Ishikawa (cell line): ENCODE measurements at regions not wholly inside any gene's neighbourhood (a gene's known extent, or its start where the extent isn't known, plus 50 kb on each side); places are given as distances from the start of the nearest gene placed in this dataset.

Experiments used
- CEBPB ChIP-seq: IDR thresholded peaks from 2 replicates; pipeline ENCODE4 v1.6.1; 2012
- CREB1 ChIP-seq: IDR thresholded peaks from 2 replicates; pipeline ENCODE4 v1.6.1; 2012; ENCODE audit warnings: low read depth
- EGR1 ChIP-seq: IDR thresholded peaks from 2 replicates; pipeline ENCODE4 v1.6.1; 2012
- EP300 ChIP-seq: IDR thresholded peaks from 2 replicates; pipeline ENCODE4 v1.6.1; 2012; ENCODE audit warnings: borderline replicate concordance
- FOXM1 ChIP-seq: IDR thresholded peaks from 2 replicates; pipeline ENCODE4 v1.6.1; 2012; ENCODE audit warnings: low read depth, borderline replicate concordance
- NFIC ChIP-seq: IDR thresholded peaks from 2 replicates; pipeline ENCODE4 v1.6.1; 2012
- RAD21 ChIP-seq: IDR thresholded peaks from 2 replicates; pipeline ENCODE4 v1.6.1; 2012; ENCODE audit warnings: low read depth
- TAF1 ChIP-seq: IDR thresholded peaks from 2 replicates; pipeline ENCODE4 v1.6.1; 2012; ENCODE audit warnings: low read depth, mild to moderate bottlenecking
- TCF12 ChIP-seq: IDR thresholded peaks from 2 replicates; pipeline ENCODE4 v1.6.1; 2012; ENCODE audit warnings: low read depth
- TEAD4 ChIP-seq: IDR thresholded peaks from 2 replicates; pipeline ENCODE4 v1.6.1; 2012
- YY1 ChIP-seq: IDR thresholded peaks from 2 replicates; pipeline ENCODE4 v1.6.1; 2012; ENCODE audit warnings: low read depth
- ZBTB7A ChIP-seq: IDR thresholded peaks from 2 replicates; pipeline ENCODE4 v1.6.1; 2012; ENCODE audit warnings: low read depth
- TF ChIP-seq, protein P1 (sequence below): IDR thresholded peaks from 2 replicates; pipeline ENCODE4 v1.6.1; 2012
- TF ChIP-seq, protein P2 (sequence below): IDR thresholded peaks from 2 replicates; pipeline ENCODE4 v1.6.1; 2012; ENCODE audit warnings: low read depth, mild to moderate bottlenecking
- TF ChIP-seq, protein P3 (sequence below): IDR thresholded peaks from 2 replicates; pipeline ENCODE4 v1.6.1; 2012

DNA sequence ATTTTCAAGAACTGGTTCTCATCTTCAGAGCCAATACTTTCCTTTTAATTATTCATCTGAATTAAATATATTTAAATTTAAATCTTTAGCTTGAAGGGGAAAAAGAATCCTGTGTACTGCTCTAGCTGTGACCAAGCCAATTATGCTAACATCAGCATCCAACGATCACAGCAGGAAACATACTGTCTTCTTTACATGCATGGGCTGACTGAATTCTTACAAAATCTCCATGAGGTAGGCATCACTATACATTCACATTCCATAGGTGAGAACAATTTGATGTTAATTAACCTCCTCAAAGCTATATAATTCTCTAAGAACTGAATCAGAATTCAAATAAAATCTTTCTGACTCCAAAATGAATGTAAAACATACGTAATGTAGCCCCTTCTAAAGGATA is 118.8 kb upstream of the MAP2 start:
- TF ChIP-seq TEAD4 (no peak), TAF1 (no peak), CREB1 (no peak), NFIC (no peak), CEBPB (no peak), TCF12 (no peak), EGR1 (no peak), YY1 (no peak), FOXM1 (no peak), ZBTB7A (no peak), EP300 (no peak), RAD21 (no peak)
- TF ChIP-seq, protein P1, sequence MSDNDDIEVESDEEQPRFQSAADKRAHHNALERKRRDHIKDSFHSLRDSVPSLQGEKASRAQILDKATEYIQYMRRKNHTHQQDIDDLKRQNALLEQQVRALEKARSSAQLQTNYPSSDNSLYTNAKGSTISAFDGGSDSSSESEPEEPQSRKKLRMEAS = no peak
- TF ChIP-seq, protein P2, sequence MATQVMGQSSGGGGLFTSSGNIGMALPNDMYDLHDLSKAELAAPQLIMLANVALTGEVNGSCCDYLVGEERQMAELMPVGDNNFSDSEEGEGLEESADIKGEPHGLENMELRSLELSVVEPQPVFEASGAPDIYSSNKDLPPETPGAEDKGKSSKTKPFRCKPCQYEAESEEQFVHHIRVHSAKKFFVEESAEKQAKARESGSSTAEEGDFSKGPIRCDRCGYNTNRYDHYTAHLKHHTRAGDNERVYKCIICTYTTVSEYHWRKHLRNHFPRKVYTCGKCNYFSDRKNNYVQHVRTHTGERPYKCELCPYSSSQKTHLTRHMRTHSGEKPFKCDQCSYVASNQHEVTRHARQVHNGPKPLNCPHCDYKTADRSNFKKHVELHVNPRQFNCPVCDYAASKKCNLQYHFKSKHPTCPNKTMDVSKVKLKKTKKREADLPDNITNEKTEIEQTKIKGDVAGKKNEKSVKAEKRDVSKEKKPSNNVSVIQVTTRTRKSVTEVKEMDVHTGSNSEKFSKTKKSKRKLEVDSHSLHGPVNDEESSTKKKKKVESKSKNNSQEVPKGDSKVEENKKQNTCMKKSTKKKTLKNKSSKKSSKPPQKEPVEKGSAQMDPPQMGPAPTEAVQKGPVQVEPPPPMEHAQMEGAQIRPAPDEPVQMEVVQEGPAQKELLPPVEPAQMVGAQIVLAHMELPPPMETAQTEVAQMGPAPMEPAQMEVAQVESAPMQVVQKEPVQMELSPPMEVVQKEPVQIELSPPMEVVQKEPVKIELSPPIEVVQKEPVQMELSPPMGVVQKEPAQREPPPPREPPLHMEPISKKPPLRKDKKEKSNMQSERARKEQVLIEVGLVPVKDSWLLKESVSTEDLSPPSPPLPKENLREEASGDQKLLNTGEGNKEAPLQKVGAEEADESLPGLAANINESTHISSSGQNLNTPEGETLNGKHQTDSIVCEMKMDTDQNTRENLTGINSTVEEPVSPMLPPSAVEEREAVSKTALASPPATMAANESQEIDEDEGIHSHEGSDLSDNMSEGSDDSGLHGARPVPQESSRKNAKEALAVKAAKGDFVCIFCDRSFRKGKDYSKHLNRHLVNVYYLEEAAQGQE = no peak
- TF ChIP-seq, protein P3, sequence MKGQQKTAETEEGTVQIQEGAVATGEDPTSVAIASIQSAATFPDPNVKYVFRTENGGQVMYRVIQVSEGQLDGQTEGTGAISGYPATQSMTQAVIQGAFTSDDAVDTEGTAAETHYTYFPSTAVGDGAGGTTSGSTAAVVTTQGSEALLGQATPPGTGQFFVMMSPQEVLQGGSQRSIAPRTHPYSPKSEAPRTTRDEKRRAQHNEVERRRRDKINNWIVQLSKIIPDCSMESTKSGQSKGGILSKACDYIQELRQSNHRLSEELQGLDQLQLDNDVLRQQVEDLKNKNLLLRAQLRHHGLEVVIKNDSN = no peak

DNA sequence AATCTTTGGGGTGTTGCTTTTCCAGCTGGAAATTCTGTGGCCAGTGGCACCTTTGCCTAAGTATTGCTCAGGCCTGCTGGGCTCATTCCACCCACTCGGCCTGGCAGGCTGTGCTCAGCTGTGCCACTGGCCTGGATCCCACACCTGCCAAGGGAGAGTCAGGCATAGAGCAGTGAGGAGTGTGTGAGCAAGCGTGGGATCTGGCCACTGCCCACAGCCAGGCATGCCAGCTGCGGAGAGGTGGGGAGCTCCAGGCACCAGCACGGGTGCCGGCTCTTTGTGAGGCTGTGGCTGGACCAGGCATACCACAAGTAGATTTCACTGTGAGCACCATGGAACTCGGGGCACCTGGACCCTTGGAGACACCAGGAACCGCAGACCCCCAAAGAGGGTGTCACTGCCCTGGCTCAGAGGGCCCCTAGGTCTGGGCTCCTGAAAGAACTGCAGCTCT is 118.1 kb upstream of the MAP2 start:
- TF ChIP-seq FOXM1 = no peak

DNA sequence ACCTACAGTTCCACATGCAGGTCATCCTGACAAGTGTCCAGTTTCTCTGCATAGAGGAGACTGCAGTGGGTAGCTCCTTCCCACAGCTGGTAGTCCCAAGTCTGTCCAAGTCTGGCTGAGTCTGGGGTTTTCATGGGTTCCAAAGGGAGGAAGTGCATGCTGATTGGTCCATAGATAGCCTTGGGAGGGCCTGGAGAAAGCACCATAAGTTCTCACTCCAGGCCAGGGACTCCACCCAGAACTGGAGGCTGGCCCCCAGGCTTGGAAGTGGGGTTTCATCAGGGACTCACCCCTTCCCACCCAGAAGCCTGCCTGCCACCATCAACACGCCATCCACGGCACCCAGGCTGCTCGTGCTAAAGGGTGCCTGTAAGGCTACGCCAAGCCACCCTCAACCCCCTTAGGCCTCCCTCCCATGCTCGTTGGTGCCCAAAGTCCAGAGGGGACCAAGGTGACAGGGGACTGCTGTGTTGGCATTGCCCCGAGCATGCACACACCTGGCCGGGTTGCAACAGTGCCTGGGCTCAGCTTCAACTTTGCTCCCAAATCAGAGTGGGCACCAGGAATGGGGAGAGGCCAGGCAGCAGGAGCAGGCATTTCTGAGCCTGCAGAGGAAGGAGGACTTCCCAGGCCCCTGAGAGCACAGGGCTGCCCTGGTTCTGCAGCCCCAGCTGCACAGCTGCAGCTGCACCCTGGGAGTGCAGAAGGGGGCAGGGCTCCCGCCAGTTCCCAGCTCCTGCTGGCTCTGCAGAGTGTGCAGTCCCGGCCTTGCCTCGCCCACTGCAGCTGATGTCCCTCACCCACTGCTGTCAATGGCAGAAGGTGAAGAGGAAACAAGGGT is 116.5 kb upstream of the MAP2 start:
- TF ChIP-seq, protein P1 = no peak
- TF ChIP-seq TCF12 (no peak), YY1 (no peak), ZBTB7A (no peak), NFIC (no peak), EGR1 (no peak), EP300 (no peak)
- TF ChIP-seq, protein P2 = no peak
- TF ChIP-seq, protein P3 = no peak

DNA sequence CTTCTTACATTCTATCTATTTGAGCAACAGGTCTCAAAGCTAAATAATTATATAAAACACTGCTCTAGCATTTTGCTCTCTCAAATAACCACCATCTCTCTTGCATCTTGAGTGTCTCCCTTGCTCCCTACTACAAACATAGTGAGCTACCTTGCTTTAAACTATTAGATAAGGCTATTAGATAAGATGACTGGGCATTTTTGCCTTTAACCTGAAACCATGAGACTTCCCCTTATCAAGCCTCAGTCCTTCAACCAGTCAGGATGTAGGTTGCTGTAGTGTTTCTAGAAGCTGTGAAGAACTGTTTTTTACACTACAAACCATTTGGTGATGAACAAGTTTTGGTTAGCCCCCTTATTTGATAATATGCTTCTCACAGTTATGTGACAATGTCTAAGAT is 115.4 kb upstream of the MAP2 start:
- TF ChIP-seq, protein P1 = no peak
- TF ChIP-seq RAD21 = no peak
- TF ChIP-seq EGR1 = no peak
- TF ChIP-seq TEAD4 = no peak
- TF ChIP-seq FOXM1 = no peak
- TF ChIP-seq TCF12 = no peak
- TF ChIP-seq CREB1 = no peak
- TF ChIP-seq EP300 = no peak
- TF ChIP-seq, protein P3 = no peak
- TF ChIP-seq TAF1 = no peak
- no peak for TF ChIP-seq ZBTB7A
- no peak for TF ChIP-seq NFIC
- no peak for TF ChIP-seq YY1
- no peak for TF ChIP-seq CEBPB
- TF ChIP-seq, protein P2 = no peak
